IMR-90 (cell line): ENCODE measurements at regions not wholly inside any gene's neighbourhood (a gene's known extent, or its start where the extent isn't known, plus 50 kb on each side); places are given as distances from the start of the nearest gene placed in this dataset.

Experiments used
- ATAC-seq: fragments of 200-7000 bp; cut with Tn5 transposase; 2 replicates; pipeline ENCODE4 v1.9.1; 2020; ENCODE audit warnings: low read depth, mild to moderate bottlenecking, moderate library complexity
- BruUV-seq: library from RNA; stranded (reverse); fragments of 400-500 nt; replicated peaks from 2 replicates; lab custom pipeline; 2021; lab: Mats Ljungman, UMichigan
- CTCF ChIA-PET: fragments of 300-600 bp; formaldehyde crosslinking; extraction: SDS; loops from one replicate; lab custom pipeline; 2021; ENCODE audit warnings: antibody characterized with exemption; lab: Yijun Ruan, JAX
- POLR2A ChIA-PET: fragments of 300-600 bp; sonication (Branson Sonifier 250); formaldehyde crosslinking; loops from one replicate; lab custom pipeline; 2022; ENCODE audit warnings: antibody characterized with exemption; ENCODE audit not compliant: unreplicated experiment; lab: Charles Lee
- DNase-seq: peaks from one replicate; pipeline ENCODE4 v3.0.0; 2013
- H2AFZ ChIP-seq: replicated peaks from 2 replicates; pipeline ENCODE3; 2013; ENCODE audit warnings: low read length, mild to moderate bottlenecking; ENCODE audit not compliant: poor library complexity
- H2AK5ac ChIP-seq: 2 replicates; pipeline ENCODE4 v1.6.1; 2013; ENCODE audit warnings: low read depth, low read length, inconsistent platforms
- H2AK9ac ChIP-seq: replicated peaks from 2 replicates; pipeline ENCODE3; 2013; ENCODE audit warnings: mild to moderate bottlenecking, low read depth, low read length, moderate library complexity; ENCODE audit not compliant: poor library complexity
- H2BK120ac ChIP-seq: 2 replicates; pipeline ENCODE4 v1.6.1; 2013; ENCODE audit warnings: low read depth, low read length, inconsistent platforms
- H2BK15ac ChIP-seq: 3 replicates; pipeline ENCODE4 v1.6.1; 2013; ENCODE audit warnings: low read depth, low read length, inconsistent platforms
- H2BK20ac ChIP-seq: 2 replicates; pipeline ENCODE4 v1.6.1; 2013; ENCODE audit warnings: low read depth, mild to moderate bottlenecking, inconsistent platforms, low read length, moderate library complexity
- H2BK5ac ChIP-seq: 2 replicates; pipeline ENCODE4 v1.6.1; 2013; ENCODE audit warnings: mild to moderate bottlenecking, low read depth, low read length, inconsistent platforms; ENCODE audit not compliant: poor library complexity, severe bottlenecking
- H3K14ac ChIP-seq: replicated peaks from 2 replicates; pipeline ENCODE4 v1.6.1; 2013; ENCODE audit warnings: low read depth, low read length, inconsistent platforms
- H3K18ac ChIP-seq: 2 replicates; pipeline ENCODE4 v1.6.1; 2013; ENCODE audit warnings: low read depth, low read length, control low read depth
- H3K23ac ChIP-seq: 2 replicates; pipeline ENCODE4 v1.6.1; 2013; ENCODE audit warnings: low read depth, low read length, inconsistent platforms
- H3K27ac ChIP-seq: 2 replicates; pipeline ENCODE4 v1.5.1; 2013; ENCODE audit warnings: mild to moderate bottlenecking, control low read depth, low read length; ENCODE audit not compliant: insufficient read depth
- H3K27me3 ChIP-seq: 2 replicates; pipeline ENCODE4 v1.6.1; 2013; ENCODE audit warnings: low read length; ENCODE audit not compliant: control insufficient read depth, insufficient read depth
- H3K36me3 ChIP-seq: 2 replicates; pipeline ENCODE4 v1.6.1; 2013; ENCODE audit warnings: low read length, mixed read lengths; ENCODE audit not compliant: control insufficient read depth, insufficient read depth
- H3K4ac ChIP-seq: 2 replicates; pipeline ENCODE4 v1.6.1; 2013; ENCODE audit warnings: low read depth, low read length, inconsistent platforms
- H3K4me1 ChIP-seq: 2 replicates; pipeline ENCODE4 v1.6.1; 2013; ENCODE audit warnings: low read length, mixed read lengths; ENCODE audit not compliant: control insufficient read depth, insufficient read depth
- H3K4me2 ChIP-seq: 2 replicates; pipeline ENCODE4 v1.6.1; 2013; ENCODE audit warnings: low read depth, mild to moderate bottlenecking, control low read depth, low read length, moderate library complexity
- H3K4me3 ChIP-seq: 2 replicates; pipeline ENCODE4 v1.5.1; 2013; ENCODE audit warnings: low read depth, mild to moderate bottlenecking, control low read depth, low read length, moderate library complexity; ENCODE audit not compliant: insufficient read depth
- H3K56ac ChIP-seq: 2 replicates; pipeline ENCODE4 v1.6.1; 2013; ENCODE audit warnings: low read length, inconsistent platforms; ENCODE audit not compliant: insufficient read depth; ENCODE audit errors: extremely low read depth
- H3K79me1 ChIP-seq, 2 experiments: 2 replicates each; pipeline ENCODE4 v1.6.1; 2013; ENCODE audit warnings: low read length in 2 of 2, inconsistent platforms in 1 of 2, low read depth in 1 of 2
- H3K9ac ChIP-seq: 2 replicates; pipeline ENCODE4 v1.6.1; 2013; ENCODE audit warnings: low read depth, low read length, control low read depth
- H3K9me1 ChIP-seq: 2 replicates; pipeline ENCODE4 v1.6.1; 2013; ENCODE audit warnings: low read length, inconsistent platforms; ENCODE audit not compliant: insufficient read depth
- H3K9me3 ChIP-seq: 2 replicates; pipeline ENCODE4 v1.6.1; 2013; ENCODE audit warnings: low read length; ENCODE audit not compliant: control insufficient read depth, insufficient read depth
- H4K20me1 ChIP-seq: 2 replicates; pipeline ENCODE4 v1.6.1; 2013; ENCODE audit warnings: low read length, inconsistent platforms; ENCODE audit not compliant: insufficient read depth
- H4K5ac ChIP-seq: 2 replicates; pipeline ENCODE4 v1.6.1; 2013; ENCODE audit warnings: mild to moderate bottlenecking, low read depth, low read length, control low read depth
- H4K8ac ChIP-seq, 2 experiments: 2 replicates each; pipeline ENCODE4 v1.6.1; 2013; ENCODE audit warnings: low read depth in 2 of 2, low read length in 2 of 2, control low read depth in 1 of 2, inconsistent platforms in 1 of 2
- H4K91ac ChIP-seq: 2 replicates; pipeline ENCODE4 v1.6.1; 2013; ENCODE audit warnings: low read depth, low read length, inconsistent platforms; ENCODE audit not compliant: insufficient read depth
- BHLHE40 ChIP-seq: fragments of 150-350 bp; IDR thresholded peaks from 2 replicates; pipeline ENCODE4 v1.6.1; 2016; ENCODE audit warnings: mild to moderate bottlenecking, low read depth, low read length
- CEBPB ChIP-seq: IDR thresholded peaks from 2 replicates; pipeline ENCODE4 v1.6.1; 2012; ENCODE audit warnings: low read depth, low read length, improper control_type of control experiment
- ELK1 ChIP-seq: fragments of 150-350 bp; IDR thresholded peaks from 2 replicates; pipeline ENCODE4 v1.6.1; 2016; ENCODE audit warnings: low read depth, mild to moderate bottlenecking, low read length, moderate library complexity, borderline replicate concordance
- FOS ChIP-seq: fragments of 150-350 bp; IDR thresholded peaks from 2 replicates; pipeline ENCODE4 v1.6.1; 2016; ENCODE audit warnings: low read depth, low read length
- MAFK ChIP-seq: IDR thresholded peaks from 2 replicates; pipeline ENCODE4 v1.6.1; 2012; ENCODE audit warnings: low read depth, low read length, improper control_type of control experiment
- MAZ ChIP-seq: IDR thresholded peaks from 2 replicates; pipeline ENCODE4 v1.6.1; 2012; ENCODE audit warnings: low read depth, mild to moderate bottlenecking, low read length, improper control_type of control experiment, moderate library complexity, borderline replicate concordance
- MXI1 ChIP-seq: IDR thresholded peaks from 2 replicates; pipeline ENCODE4 v1.6.1; 2012; ENCODE audit warnings: low read depth, mild to moderate bottlenecking, low read length, moderate library complexity, borderline replicate concordance
- NFE2L2 ChIP-seq: fragments of 150-350 bp; IDR thresholded peaks from 2 replicates; pipeline ENCODE4 v1.6.1; 2016; ENCODE audit warnings: low read depth, mild to moderate bottlenecking, low read length
- RAD21 ChIP-seq: IDR thresholded peaks from 2 replicates; pipeline ENCODE4 v1.6.1; 2012; ENCODE audit warnings: low read length, improper control_type of control experiment
- RCOR1 ChIP-seq: IDR thresholded peaks from 2 replicates; pipeline ENCODE4 v1.6.1; 2012; ENCODE audit warnings: mild to moderate bottlenecking, low read length, improper control_type of control experiment; ENCODE audit not compliant: insufficient replicate concordance
- USF2 ChIP-seq: fragments of 150-350 bp; IDR thresholded peaks from 2 replicates; pipeline ENCODE4 v1.6.1; 2017; ENCODE audit warnings: mild to moderate bottlenecking, antibody characterized with exemption, low read length, low read depth
- WGBS, 2 experiments: methylation state at CpG; one replicate each; pipeline versions ENCODE4 v1.1.5 to v1.1.7; 2013; ENCODE audit warnings: missing lambda C conversion rate in 2 of 2; ENCODE audit not compliant: insufficient read length in 1 of 2; ENCODE audit errors: extremely low coverage in 2 of 2; 5-methylcytosine and 5-hydroxymethylcytosine counted together
- dilution Hi-C: fragments of 300-500 bp; cut with HindIII; formaldehyde crosslinking; loops from one replicate; pipeline ENCODE4 v1.14.3; 2018; ENCODE audit warnings: low sequenced_read_pairs; ENCODE audit not compliant: unreplicated experiment
- in situ Hi-C: fragments of 300-500 bp; cut with MboI; formaldehyde crosslinking; loops from 3 replicates; pipeline ENCODE4 v1.14.3; 2019; ENCODE audit warnings: low sequenced_read_pairs, inconsistent platforms, mixed read lengths
- intact Hi-C: fragments of 100-400 bp; cut with micrococcal nuclease; formaldehyde crosslinking; loops from 2 replicates; pipeline ENCODE4 v1.10.0; 2022

- no peak overlapping the region for H4K5ac ChIP-seq
- TF ChIP-seq RAD21 (no peak), MAZ (no peak), RCOR1 (no peak), ELK1 (no peak), CEBPB (no peak), BHLHE40 (no peak), FOS (no peak), USF2 (no peak), NFE2L2 (no peak), MXI1 (no peak), MAFK (no peak)
- no peak overlapping the region for H3K4ac ChIP-seq
- H3K4me3 ChIP-seq: no peak overlapping the region
- CTCF ChIA-PET: no interaction called here
- no TSS peak for BruUV-seq
- no peak overlapping the region for H2BK20ac ChIP-seq
- WGBS, 2 experiments: 0% methylated on average over 2 of the region's 6 CpGs; no CpG with 5 or more reads in 1 of the 2 experiments
- intact Hi-C loops (no loop called here), in situ Hi-C loops (no loop called here), dilution Hi-C loops (no loop called here)
- H3K36me3 ChIP-seq: no peaks in the 10 kb centered on the region
- 0 out of 2 replicates have a peak, but pooled peaks cover 2% of the 10 kb centered on the region for H3K9me3 ChIP-seq
- H4K20me1 ChIP-seq: no peaks in the 10 kb centered on the region
- H3K9me1 ChIP-seq: no peaks in the 10 kb centered on the region
- no peak overlapping the region for H3K14ac ChIP-seq
- POLR2A ChIA-PET: no interaction called here
- H2AFZ ChIP-seq: no peak overlapping the region
- peaks cover 5% of the 10 kb centered on the region; the same call in 1 of the 2 replicates for H3K27me3 ChIP-seq
- no peak overlapping the region for H3K56ac ChIP-seq
- no peaks in the 10 kb centered on the region for H3K79me1 ChIP-seq
- H2AK5ac ChIP-seq: no peak overlapping the region
- no peaks in the 10 kb centered on the region for H3K4me1 ChIP-seq
- H3K23ac ChIP-seq: no peak overlapping the region
- H2BK15ac ChIP-seq: no peak overlapping the region
- no peak overlapping the region for H3K4me2 ChIP-seq
- ATAC-seq (no peak), DNase-seq (no peak)
- no peak overlapping the region for H3K27ac ChIP-seq
- H3K18ac ChIP-seq: no peak overlapping the region
- H4K91ac ChIP-seq: no peak overlapping the region
- H4K8ac ChIP-seq: no peak overlapping the region
- H2BK120ac ChIP-seq: no peak overlapping the region
- H2BK5ac ChIP-seq: no peak overlapping the region
- no peak overlapping the region for H3K9ac ChIP-seq
- no peak overlapping the region for H2AK9ac ChIP-seq
Measured at GRCh38 chr9:126097679-126098078, 228.9 kb upstream of the MVB12B start.
